GM11168 (cell line): ENCODE measurements at regions not wholly inside any gene's neighbourhood (a gene's known extent, or its start where the extent isn't known, plus 50 kb on each side); places are given as distances from the start of the nearest gene placed in this dataset.

ENCODE experiments used
- in situ Hi-C: fragments of 300-500 bp; cut with MboI; formaldehyde crosslinking; loops from one replicate; pipeline ENCODE4 v1.12.0; 2022; ENCODE audit warnings: low sequenced_read_pairs; ENCODE audit not compliant: unreplicated experiment

DNA sequence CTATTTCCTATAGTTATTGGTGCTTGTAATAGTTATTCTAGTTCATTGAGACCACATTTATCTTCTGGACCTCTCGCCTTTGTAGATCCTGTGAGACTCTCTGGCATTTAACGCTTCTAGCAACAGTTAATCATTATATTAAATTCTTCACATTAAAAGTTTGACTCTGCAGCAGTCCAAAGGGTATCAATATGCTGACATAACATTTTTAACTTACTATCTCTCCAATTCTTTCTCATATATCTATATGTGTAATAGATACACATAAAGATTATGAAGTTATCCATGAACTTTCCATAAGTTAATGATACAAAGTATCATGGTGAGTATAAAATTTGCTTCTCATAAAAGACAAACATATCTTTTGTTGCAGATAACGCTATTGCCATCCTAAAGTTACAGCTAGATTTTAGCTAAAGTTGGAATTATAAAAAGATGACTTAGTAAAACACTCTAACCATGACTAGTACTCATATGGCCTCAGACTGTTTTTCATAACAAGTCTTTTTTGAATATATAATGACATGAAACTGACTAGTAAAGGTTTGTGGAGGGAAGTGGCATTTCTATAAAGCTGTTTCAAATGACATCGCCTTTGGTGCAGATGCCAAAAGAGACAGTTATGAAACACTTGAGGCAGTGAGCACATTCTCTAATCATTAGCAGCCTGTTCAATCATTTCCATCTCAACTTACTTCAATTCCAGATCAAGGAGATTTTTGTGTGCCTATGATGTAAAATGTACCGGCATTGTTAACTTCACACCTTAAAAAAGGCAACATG lies 379.3 kb upstream of the CBLB start:
- in situ Hi-C loops, result loop anchor here (5.0 kb wide), 1 partner anchor 36 kb away; no protein-coding TSS in a partner anchor

DNA sequence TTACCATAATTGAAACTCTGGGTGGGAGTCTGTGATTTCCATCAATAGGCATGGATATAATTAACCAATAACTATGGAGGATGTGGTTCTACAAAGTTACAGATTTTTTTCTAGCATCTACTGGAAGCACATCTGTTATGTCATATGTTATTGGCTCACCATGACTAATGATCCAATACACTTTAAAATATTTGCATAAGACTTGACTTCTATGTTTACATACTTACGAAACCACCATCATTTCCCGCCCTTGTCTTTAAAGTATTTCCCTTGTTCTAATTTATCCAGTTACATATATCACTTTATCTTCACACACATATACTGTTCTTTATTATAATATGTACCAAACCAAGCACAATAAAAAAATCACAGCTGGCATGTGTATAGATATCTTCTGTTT lies 380.3 kb upstream of the CBLB start:
- in situ Hi-C loops, result loop anchor here (5.0 kb wide), 1 partner anchor 37 kb away; no protein-coding TSS in a partner anchor

- in situ Hi-C loops, result loop anchor here (5.0 kb wide), 1 partner anchor 38 kb away; no protein-coding TSS in a partner anchor
Observed at GRCh38 chr3:106249981-106250380, 381.2 kb upstream of the CBLB start.

GRCh38 chr3:106251160-106251892 lies 382.5 kb upstream of the CBLB start:
- in situ Hi-C loops, result no loop called here

DNA sequence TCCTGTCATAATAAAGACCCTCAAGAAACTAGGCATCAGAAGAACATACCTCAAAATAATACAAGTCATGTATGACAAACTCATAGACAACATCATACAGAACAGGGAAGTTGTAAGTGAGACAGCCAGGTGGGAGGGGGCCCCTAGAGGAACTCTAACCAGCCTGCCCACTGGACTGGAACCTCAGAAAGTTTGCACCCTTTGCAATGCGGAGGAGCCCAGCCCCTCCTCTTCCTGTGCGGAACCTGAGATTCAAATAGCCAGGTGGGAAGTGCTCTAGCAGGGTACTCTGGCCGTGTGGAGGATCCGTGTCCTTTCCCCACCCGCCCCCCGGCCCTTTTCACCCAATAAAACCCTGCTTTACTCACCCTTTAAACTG lies 387.0 kb upstream of the CBLB start:
- in situ Hi-C loops, result no loop called here

- in situ Hi-C loops, result no loop called here
Observed at GRCh38 chr3:106256249-106256957, 387.6 kb upstream of the CBLB start.

GRCh38 chr3:106257172-106257571 lies 388.4 kb upstream of the CBLB start:
- in situ Hi-C loops, result no loop called here

GRCh38 chr3:106261396-106261795 lies 392.6 kb upstream of the CBLB start:
- in situ Hi-C loops, result no loop called here

DNA sequence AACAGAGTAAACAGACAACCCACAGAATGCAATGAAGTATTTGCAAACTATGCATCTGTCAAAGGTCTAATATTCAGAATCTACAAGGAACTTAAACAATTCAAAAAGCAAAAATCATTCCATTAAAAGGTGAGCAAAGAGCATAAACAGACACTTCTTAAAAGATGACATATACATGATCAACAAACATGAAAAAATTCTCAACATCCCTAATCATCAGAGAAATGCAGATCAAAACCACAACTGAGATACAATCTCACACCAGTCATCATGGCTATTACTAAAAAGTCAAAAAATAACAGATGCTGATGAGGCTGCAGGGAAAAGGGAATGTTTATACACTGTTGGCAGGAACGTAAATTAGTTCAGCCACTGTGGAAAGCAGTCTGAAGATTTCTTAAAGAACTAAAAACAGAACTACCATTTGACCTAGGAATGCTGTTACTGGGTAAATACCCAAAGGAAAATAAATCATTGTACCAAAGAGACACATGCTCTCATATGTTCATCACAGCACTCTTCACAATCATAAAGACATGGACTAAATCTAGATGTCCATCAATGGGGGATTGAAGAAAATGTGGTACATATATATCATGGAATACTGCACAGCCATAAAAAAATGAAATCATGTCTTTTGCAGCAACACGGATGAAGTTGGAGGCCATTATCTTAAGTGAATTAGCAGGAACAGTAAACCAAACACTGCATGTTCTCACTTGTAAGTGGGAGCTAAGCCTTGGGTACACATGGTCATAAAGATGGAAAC lies 393.3 kb upstream of the CBLB start:
- in situ Hi-C loops, result no loop called here

DNA sequence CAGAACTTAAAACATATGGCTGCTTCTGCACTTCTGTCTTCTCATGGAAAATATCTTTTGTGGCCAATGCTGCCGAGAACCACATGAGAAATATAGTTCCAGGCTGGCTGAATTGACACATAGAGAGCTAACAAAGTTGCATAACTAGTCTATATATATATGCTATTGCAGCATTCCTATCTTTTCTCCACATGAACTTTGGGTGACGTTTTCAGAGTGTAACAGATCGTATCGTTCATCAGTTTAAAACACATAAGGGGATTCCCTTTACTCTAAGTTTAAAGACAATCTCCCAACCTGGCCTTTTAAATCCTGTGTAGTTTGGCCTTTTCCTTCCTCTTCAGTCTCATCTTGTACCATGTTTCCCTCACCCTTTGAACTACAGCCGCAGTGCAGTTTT lies 394.2 kb upstream of the CBLB start:
- in situ Hi-C loops, result no loop called here

- in situ Hi-C loops, result no loop called here
Observed at GRCh38 chr3:106263546-106263945, 394.7 kb upstream of the CBLB start.

- in situ Hi-C loops, result no loop called here
Observed at GRCh38 chr3:106265704-106266103, 396.9 kb upstream of the CBLB start.

- in situ Hi-C loops, result no loop called here
Observed at GRCh38 chr3:106268696-106269095, 399.9 kb upstream of the CBLB start.

- in situ Hi-C loops, result no loop called here
Observed at GRCh38 chr3:106272302-106272701, 403.5 kb upstream of the CBLB start.

DNA sequence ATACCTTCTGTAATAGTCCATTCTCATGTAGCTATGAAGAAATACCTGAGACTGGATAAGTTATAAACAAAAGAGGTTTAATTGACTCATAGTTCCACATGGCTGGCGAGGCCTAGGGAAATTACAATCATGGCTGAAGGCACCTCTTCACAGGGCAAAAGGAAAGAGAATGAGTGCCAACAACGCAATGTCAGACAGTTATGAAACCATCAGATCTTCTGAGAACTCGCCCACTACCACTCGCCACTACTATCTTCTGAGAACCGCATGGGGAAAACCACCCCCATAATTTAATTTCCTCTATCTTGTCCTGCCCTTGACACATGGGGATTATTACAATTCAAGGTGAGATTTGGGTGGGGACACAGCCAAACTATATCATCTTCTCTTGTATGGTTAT lies 406.8 kb upstream of the CBLB start:
- in situ Hi-C loops, result no loop called here

- in situ Hi-C loops, result no loop called here
Observed at GRCh38 chr3:106276151-106276550, 407.3 kb upstream of the CBLB start.

DNA sequence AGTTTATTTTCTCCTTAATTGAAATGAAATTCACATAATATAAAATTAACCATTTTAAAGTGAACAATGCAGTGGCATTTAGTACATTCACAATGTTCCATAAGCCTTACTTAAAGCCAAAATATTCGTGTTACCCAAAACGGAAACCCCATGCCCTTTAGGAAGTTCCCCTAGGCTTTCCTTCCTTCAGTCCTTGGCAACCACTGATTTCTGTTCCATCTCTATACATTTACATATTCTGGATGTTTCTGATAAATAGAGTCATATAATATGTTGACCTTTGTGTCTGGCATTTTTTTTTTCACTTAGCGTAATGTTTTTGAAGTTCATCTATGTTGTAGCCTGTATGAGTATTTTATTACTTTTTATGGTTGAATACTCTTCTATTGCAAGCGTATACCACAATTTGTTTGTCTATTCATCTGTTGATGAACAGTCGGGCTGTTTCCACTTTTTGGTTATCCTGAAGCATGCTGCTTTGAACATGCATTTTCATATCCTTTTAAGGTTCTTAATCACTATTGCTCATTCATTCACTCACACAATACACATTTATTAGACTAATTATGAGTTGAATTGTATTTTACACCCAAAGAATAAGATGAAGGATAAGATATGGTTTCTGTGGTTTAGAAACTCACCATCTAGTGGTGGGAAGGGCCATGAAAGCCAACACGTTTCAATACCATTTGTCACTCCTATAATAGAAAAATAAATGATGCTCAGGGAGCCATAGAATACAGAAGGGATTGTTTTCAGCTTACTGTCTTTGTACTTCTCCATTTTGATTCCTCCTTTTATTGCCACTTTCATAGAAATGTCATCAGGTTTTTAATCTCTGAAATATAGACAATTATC lies 408.2 kb upstream of the CBLB start:
- in situ Hi-C loops, result no loop called here

GRCh38 chr3:106277731-106278130 lies 408.9 kb upstream of the CBLB start:
- in situ Hi-C loops, result no loop called here

DNA sequence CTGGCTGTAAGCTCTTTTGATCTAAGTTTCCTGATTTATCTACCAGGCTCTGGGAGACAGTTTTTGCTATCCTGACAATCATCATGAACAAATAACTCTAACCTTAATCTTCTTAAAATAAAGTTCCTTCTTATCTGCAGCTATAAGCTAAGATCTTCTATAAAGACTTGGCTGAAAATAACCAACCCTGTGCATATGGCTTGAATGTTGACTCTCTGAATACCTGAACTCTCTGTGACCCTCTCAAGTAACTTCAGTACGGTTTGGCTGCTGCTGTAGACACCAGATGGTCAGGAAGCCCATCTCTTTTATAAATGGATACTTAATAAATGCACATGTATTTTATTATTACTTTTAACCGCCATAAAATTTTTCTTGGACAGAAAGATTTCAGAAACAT lies 412.4 kb upstream of the CBLB start:
- in situ Hi-C loops, result no loop called here
